ENCODE measurements at regions not wholly inside any gene's neighbourhood (a gene's known extent, or its start where the extent isn't known, plus 50 kb on each side); places are given as distances from the start of the nearest gene placed in this dataset.

DNA sequence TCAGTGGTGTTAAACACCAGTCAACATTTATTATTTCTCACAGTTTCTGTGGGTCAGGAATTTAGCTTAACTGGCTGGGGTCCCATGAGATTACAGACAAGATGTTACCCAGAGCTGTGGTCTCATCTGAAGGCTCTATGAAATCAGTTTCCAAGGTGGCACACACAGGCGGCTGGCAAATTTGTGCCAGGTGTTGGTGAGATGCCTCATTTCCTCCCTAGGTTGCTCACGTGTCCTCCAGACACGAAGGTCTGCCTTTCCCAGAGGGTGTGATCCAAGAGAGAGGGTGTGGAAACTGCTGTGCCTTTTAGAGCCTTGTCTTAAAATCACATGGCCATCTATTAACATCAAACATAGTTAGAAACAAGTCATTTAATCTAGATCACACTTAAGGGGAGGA is 209.0 kb downstream of the JCAD start:
- DNase-seq = no peak

DNA sequence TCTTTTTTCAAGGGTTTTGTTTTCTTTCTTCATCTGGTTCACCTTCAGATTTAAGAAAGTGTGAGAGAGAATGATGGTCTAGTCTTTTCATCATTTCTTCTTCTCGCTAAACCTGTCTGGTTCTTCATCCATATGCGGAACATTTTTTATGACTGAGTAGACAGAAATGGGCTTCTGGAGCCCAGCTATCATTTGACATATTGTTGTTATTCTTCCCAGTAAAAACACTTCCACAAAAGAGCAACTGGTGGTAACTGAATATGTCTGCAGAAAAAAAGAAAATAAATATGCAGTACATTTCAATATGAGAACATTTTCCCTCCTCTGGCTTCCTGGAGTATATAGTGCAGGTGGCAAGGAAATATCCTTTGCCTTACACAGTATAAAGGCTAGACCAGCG is 209.5 kb downstream of the JCAD start:
- DNase-seq = no peak

DNA sequence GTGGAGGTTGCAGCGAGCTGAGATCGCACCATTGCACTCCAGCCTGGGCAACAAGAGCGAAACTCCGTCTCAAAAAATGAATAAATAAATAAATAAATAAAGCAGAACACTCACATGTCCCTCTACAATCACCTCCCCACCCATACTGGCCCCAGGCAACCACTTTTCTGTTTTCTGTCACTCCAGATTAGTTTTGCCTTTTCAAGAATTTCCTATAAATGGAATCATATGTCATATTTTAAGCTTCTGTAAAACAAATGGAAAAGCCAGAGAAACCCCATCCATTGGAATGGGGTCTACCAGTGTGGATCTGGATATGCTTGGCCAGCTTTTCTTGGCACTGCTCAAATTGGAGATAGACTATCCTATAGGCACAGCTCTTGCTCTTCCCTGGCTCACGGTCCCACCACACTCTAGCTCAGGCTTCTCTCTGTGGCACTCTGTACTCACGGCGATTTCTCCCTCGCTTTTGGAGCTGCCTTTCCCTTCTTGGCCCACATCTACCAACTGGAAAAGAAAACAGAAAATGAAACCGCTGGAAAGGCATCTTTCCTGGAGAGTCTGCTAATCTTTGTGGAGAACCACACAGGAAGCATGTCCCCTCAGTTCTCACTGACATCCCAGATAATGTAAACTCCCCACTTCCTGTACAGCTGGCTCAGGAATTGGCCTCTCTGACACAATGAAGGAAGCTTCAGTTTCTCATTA is 210.1 kb downstream of the JCAD start:
- DNase-seq = peak; percentile 57

DNA sequence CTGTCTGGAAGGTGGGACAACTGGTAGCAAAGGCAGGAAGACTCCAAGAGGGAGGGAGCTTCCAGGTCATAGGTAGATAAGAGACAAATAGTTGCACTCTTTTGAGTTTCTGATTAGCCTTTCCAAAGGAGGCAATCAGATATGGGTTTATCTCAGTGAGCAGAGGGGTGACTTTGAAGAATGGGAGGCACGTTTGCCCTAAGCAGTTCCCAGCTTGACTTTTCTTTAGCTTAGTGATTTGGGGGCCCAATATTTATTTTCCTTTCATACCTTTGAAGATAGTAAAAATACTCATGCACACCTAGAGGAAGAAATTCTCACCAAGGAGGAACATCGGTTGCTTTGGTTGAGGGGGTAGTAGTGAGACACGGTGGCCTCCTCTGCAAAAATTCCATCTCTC is 212.1 kb upstream of the SVIL start:
- no peak for DNase-seq

DNA sequence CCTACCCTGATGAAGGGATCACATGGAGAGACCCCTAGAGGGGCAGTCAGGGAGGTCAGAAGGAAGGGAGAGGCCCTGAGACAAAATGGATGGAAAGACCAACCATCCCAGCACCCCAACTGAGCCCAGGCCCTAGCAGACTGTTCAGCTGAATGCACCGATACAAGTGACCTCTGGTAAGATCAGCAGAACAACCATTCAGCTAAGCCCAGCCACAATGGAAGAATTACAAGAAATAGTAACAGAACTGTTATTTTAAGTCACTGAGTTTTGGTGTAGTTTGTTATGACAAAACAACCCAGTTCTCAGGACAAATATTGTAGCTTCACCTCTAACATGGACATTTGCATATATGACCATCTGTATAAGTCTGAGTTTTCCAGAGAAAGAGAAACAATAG is 210.4 kb upstream of the SVIL start:
- no peak for DNase-seq

DNA sequence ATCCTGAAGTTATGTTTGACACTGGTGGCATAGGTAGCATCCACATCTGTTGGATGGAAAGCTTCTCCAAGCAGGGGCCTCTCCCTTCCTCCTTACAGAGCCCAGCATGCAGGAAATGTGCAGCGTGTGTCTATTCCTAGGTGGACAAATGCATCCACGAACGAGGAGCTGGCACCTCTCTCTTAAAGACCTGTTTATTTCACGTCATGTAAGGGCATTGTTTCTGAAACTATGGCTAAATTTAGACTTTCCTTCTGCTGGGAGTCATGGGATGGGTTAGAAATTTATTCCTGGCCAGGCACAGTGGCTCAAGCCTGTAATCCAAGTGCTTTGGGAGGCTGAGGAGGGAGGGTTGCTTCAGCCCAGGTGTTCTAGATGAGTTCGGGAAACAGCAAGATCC is 208.4 kb upstream of the SVIL start:
- no peak for DNase-seq

DNA sequence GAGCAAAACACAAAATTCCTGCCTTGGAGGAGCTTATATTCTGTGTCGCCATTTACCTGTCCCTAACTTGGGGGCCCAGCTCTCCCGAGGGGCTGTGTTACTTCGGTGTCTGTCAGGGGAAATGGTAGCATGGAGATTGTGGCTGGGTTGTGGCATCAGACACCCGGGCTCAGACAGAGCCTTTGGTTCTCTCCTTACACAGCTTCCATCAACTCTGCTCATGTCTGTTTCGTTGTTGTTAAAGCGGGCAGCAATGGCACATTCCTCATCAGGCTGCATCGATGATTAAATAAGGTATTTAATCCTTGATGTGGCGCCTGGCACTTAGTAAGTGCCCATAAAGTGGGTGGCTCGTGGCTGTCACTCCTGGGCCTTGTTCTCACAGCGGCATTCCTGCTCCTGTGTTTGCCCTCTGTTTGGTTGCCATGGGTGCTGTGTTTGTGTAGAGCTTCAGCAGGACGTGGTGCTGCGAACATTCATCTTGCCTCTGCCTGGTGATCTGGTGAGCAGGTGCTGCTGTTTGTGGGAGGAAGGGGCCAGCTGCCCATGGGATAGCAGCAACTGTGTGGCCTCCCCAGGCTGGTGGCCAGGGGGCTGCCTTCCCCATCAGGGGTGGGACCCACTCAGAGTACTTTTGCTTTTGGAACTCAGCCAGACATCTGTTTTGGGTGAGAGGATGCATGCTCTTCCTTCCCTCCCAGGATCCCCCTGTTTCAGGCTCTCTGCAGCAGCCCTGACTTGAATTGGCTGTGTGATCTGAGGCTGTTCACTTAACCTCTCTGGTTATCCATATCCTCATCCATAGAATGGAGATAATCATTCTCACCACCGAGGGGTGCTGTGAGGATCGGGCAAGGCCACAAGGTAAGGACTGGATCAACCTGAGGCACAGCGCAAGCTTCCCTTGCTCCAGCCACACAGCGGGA is 207.2 kb upstream of the SVIL start:
- no peak for DNase-seq

DNA sequence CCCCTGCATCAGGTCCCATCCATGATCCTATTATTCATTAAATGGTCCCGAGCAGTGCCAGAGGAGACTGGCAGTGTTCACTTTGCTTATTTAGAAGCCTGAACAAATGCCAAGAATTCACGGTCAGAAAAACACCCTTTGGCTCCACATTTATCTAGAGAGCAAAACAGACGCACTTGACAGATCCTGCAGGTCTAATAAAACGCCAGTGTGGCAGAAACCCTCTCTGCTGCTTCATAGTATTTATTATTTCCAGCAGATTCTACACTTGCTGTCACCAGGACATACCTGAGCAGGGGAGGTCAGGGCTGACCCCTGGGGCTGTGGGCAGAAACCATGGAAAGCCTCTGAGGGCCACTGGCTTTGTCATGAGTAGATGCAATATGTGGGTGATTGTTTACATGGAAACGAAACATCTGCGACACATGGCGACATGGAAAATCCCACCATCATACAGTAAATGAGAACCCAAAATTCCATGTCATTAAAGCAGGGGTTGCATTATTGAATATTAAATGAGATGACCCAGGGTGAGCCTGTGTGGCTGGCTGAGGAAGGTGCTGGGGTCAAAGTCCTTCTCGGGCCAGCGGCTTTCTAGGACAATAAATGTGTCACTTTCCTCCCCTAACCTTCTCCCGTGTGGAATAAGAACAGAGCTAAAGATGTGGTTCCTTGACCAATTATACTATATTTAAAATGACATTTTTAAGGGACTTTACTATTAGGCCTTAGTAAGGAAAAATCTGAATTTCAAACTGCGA is 205.9 kb upstream of the SVIL start:
- no peak for DNase-seq

DNA sequence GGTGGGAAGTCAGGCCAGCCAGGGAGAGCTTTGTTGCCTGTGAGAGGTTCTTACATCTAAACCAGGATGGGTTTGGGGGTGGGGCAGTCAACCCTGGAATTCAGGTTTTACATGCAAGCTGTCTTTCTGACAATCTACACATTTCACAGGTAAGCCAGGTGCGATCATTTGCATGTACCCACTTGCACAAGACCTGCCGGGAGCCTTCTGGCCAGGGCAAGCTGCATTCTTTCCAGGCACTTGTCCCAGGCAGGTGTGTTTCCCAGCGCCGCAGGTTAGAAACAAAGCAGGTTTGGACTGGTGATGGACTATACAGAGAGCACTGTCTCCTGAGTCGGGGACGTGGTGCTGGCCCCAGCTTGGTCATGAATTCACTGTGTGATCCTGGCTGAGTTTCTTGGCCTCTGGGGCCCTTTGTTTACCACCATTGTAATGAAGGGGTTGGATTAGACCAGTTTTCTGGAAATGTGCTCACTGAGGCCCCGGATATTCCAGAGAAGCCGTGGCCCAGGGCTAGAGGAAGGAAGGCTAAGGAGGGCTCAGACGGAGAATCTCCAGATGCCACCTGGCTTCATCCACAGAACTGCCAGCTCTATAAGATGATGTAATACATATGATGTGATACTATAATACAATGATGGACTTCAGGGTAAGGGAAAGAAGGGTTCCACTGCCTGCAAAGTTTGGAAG is 205.2 kb upstream of the SVIL start:
- DNase-seq = no peak

DNA sequence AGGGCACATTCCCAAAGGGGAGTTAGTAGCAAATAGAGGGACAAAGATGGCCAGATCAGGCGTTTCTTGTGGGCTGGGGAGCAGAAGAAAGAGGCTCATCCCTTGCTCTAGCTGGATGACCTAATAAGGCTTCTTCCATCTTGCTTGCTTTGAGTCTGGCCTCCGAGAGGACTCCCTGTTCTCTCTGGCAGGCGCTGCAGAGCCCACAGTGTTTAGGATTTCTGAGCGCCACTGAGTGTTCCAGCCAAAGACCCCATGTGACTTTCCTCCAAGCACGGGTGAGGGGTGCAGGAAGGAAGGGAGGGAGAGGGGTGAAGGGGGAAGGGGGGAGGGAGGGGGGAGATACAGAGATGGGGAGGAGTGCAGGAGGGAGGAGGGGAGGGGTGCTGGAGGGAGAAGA is 203.8 kb upstream of the SVIL start:
- no peak for DNase-seq

DNA sequence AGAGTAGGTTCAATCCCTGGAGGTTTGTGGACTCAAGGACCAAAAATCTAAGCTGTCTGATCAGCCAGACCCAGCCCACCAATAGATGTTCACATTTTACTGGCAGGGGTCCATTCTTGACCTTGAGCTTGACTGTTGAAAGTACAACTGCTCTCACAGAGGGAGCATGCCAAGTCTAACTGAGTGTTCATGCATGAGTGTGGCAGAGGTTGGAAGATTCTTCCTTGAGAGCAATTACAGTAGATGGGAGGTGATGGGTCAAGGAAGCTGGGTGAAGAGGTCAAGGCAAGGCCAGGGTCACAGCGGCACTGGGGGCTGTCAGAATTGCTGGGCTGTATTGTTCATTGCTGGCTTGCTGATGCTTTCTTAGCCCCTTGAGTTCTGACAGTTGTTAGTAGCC is 202.8 kb upstream of the SVIL start:
- no peak for DNase-seq

DNA sequence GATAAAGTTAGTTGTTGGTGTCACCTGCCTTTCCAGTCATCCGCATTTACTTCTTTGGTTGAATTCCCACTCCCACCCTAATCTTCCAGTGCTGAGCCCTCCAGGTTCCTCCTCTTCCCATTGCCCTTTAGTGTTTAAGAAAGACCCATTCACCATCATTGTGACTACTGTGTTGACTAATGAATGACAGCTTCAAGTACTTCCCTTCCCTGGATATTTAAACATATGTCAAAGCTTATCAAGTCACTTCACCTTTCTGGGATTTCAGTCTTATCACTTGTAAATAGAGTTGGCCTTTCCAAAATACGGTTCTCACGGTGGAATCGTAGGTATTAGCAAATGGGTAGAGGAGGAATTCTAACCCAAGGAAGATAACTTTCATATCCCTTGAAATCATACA is 201.6 kb upstream of the SVIL start:
- no peak for DNase-seq

DNA sequence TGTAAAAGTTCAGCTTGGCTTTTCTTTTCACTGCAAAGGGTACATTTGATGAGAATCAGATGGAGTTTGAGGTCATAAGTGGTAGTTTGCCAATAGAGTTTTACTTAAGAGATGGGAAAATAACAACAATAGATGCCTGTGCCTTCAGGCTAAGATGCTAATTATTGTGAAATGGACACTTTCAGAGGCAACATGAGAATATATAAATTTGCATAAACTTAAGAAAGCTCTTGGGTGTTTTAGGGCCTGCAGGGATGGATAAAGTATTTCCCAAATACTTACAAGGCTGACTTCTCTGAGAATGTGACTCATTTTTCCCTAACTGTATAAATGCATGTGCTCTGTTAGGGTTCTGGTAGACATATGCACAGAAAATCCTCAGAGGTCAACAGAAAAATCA is 200.3 kb upstream of the SVIL start:
- peak; percentile 34 for DNase-seq

DNA sequence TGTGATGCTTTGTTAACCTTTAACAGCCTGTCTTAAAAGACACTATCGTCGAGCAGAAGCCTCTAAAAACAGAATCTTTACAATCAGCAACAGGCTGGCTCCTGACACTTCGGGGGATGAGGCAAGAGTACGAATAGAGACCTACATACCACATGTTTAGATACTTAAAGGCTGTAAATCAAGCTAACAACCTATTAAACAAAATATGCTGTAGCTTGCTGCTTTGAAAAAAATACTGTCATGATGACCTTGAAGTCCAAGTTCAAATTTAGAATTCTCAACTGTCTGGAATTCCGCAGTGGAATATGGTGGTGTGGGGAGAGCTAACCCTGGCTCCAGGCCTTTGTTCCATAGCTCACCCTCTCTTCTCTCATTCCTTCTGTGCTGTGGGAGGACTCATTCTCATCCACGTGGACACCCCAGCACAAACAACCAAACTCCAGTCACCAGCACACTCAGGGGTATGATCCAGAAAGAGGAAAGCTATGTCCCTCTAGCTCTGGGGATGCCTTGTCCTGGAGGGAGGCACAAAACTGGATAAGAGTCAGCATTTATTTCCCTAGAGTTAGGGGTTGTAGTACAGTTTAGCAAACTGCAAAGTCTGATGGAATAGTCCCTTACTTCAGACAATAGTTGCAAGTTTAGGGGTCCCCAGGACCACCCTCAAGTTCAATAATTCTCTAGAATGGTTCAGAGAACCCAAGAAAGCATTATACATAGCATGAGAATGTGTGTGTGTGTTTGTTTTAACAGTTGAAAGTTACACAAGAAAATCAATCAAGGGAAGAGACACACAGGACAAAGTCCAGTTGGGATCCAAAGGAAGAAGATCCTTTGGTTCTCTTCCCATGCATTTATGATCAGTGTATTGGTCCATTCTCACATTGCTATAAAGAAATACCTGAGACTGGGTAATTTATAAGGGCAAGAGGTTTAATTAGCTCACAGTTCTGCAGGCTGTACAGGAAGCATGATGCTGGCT is 196.1 kb upstream of the SVIL start:
- no peak for DNase-seq

DNA sequence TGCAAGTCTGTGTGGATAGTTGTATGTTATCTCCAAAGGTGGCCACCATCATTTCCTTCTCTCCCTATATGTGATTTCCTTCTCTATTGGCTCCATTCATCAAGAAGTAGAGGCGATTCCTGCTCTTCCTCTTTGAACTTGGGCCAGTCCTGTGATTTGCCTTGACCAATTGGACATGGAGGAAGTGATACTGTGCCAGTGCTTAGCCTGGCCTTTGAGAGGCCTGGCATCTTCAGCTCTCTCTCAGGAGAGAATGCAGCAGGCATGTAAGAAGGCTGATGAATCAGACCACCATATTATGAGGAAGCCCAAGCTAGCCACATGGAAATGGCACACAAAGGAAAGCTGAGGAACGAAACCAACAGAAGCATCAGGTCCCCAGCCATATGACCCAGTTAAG is 195.0 kb upstream of the SVIL start:
- peak; percentile 62 for DNase-seq

DNA sequence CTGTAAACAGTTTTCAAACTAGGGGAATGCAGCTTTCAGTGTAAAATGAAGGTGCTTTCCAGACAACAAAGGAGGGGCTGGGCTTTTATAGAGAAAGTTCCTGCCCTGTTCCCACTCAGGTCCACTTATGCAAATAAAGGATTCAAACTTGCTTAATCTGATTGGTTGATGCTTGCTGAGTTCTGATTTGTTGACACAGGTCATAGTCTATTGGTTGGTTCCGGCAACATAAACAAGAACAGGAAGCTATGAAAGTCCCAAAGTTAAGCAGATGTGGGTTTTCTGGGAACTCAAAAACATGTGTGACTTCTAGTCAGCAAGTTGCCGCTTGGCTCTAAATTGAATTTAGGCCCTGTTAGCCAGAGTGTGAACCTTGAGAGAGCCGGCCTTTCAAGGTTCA is 194.2 kb upstream of the SVIL start:
- DNase-seq = peak; percentile 88

DNA sequence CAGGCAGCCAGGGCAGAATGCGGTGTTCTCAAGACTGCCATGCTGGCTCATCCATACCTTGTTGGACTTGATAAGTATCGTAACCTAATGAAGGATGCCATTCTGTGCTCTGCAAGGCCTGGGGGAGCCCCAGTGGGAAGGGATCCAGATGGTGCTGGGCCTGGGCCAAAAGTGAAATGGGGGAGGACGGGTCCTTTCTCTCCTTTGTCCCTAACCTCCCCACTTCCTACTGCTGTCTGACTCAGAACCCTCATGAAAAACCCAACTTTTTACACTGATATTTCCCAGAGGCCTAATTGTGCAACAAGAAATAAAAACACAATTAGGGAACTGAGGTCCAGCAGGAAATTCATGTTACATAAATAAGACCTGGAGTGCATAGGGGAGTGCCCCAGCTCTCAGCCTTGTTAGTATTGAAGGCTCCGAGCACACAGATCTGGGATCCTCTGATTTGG is 193.7 kb upstream of the SVIL start:
- DNase-seq = peak; percentile 92

DNA sequence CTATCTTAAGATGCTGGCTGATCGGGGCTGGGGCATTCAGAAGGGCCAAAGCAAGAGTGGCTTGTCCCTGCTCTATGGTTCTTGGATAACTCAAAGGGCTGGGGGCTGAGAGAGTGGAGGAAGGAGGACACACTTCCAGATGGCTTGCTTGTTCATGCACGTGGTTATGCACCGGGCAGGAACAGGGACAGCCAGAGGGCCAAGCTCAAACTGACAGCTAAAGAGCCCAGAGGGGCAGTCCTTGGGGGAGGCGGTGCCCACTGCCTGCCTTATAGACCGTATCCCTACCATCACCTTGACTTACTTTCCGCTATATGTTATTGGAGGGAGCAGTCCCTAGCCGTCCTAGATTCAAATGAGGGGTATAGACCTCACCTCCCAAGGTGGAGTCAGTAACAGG is 192.7 kb upstream of the SVIL start:
- DNase-seq = no peak

DNA sequence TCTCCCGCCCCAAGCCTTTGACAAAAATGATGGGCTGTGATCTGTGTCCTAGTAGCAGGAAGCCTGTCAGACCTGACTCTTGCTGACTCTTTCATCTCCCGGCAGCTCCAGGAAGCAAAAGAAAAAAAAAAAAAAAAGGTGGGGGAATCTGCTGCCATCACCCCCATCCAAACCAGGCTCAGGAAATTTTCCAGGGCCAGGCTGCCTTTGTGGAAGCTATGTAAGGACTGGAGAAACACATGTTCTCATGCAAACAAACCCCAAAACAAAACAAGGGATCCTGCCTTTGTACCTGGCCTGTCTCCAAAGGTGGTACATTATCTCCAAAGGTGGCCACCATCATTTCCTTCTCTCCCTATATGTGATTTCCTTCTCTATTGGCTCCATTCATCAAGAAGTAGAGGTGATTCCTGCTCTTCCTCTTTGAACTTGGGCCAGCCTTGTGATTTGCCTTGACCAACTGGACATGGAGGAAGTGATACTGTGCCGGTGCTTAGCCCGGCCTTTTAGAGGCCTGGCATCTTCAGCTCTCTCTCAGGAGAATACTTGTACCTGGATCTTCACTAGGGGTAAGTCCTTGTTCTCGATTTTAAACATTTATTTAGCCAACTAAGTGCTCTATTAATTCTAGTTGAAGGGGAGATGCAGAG is 192.2 kb upstream of the SVIL start:
- DNase-seq = peak; percentile 51

DNA sequence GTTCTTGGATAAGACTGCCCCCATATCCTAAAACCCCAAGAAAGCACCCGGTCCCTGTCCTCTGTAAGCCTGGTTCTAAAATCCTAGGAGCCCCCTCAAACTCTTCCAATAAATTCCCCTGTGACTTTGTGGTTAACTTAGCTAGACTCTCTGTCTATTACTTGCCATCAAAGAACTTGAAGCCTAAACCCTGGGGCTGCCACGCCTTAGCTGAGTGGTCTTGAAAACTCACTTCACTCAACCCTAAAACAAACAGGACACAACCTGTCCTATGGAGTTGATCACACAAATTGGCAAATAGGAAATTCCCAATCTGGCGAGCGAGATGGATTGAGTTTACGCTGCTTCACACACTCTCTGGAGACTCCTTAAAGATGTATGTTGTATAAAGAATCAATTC is 191.4 kb upstream of the SVIL start:
- DNase-seq = no peak

DNA sequence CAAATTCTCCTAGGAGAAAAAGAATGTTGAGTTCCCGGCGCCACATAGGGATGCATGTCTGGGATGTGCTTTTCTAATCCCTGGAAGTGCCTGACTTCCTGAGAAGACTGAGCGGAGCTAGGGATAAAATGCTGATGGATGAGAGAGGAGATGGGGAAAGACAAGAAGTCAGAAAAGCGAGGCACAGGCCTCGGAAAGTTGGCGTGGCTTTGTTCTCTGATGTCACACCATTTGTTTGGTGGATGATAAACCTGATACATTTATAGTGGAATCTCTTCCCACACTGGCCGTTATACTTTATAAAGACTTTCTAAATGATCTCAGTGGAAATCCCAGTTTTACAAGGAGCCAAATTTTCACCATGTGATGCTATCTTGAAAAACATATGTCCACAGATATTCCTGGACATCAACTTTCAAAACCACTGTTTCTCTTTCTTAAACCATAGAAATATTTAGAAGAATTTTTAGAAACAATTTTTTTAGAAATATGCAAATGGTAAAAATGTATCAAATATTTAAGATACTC is 188.8 kb upstream of the SVIL start:
- peak; percentile 51 for DNase-seq

Measured in inflammatory macrophage treated with lipopolysaccharide for 4 hours (primary cell).